ENCODE measurements at regions not wholly inside any gene's neighbourhood (a gene's known extent, or its start where the extent isn't known, plus 50 kb on each side); places are given as distances from the start of the nearest gene placed in this dataset.

DNA sequence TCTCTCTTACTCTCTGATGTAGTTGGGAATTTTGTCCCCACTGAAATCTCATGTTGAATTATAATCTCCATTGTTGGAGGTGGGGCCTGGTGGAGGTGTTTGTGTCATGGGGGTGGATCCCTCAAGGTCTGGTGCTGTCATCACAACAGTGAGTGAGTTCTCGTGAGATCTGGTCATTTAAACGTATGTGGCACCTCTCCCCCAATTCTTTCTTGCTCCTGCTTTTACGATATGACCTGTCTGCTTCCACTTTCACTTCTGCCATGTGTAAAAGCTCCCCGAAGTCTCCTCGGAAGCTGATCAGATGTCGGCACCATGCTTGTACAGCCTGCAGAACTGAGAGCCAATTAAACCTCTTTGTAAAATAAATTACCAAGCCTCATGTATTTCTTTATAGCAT, 337.8 kb upstream of the CDH2 start:
- no peak overlapping the region for H3T11ph ChIP-seq (ENCODE audit: low read length)
- H3K18ac ChIP-seq (ENCODE audit: insufficient read length, low read depth, low read length): no peak overlapping the region
- H2BK15ac ChIP-seq (ENCODE audit: low read depth, low read length): no peak overlapping the region
- TF ChIP-seq, protein P1, sequence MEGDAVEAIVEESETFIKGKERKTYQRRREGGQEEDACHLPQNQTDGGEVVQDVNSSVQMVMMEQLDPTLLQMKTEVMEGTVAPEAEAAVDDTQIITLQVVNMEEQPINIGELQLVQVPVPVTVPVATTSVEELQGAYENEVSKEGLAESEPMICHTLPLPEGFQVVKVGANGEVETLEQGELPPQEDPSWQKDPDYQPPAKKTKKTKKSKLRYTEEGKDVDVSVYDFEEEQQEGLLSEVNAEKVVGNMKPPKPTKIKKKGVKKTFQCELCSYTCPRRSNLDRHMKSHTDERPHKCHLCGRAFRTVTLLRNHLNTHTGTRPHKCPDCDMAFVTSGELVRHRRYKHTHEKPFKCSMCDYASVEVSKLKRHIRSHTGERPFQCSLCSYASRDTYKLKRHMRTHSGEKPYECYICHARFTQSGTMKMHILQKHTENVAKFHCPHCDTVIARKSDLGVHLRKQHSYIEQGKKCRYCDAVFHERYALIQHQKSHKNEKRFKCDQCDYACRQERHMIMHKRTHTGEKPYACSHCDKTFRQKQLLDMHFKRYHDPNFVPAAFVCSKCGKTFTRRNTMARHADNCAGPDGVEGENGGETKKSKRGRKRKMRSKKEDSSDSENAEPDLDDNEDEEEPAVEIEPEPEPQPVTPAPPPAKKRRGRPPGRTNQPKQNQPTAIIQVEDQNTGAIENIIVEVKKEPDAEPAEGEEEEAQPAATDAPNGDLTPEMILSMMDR (conservative IDR thresholded peaks at IDR 0.05): no peak
- H3K36me3 Mint-ChIP-seq (ENCODE audit: insufficient read depth in 1 of 3, low read depth in 3 of 3): peaks cover 0 to 3% (median 0%) of the 10 kb centered on the region in 3 experiments; a peak in 1 of 7 replicates
- no peak overlapping the region for H3K9ac ChIP-seq (ENCODE audit: extremely low read depth, insufficient read length, low read length)
- H2BK120ac ChIP-seq (ENCODE audit: low read depth, low read length, poor library complexity, severe bottlenecking): no peak overlapping the region
- H4K91ac ChIP-seq (ENCODE audit: insufficient read length, low read depth, low read length): no peak overlapping the region
- H4K5ac ChIP-seq (ENCODE audit: insufficient read length, low read depth, low read length): no peak overlapping the region
- no peak overlapping the region for H4K8ac ChIP-seq (replicated peaks; ENCODE audit: insufficient read length, low read depth, low read length)
- H4K20me1 ChIP-seq (ENCODE audit: control insufficient read depth, insufficient read depth, insufficient read length): no peaks in the 10 kb centered on the region
- no peak overlapping the region for H2BK5ac ChIP-seq (ENCODE audit: insufficient read length, low read length)
- H3K4me1 ChIP-seq (ENCODE audit: insufficient read depth, low read length): no peaks in the 10 kb centered on the region; the same call in 1 of the 2 replicates
- no peak overlapping the region for H3K27ac ChIP-seq (ENCODE audit: insufficient read length, low read depth, low read length)
- no peak overlapping the region for H3K56ac ChIP-seq (ENCODE audit: insufficient read length, low read depth, low read length)
- H3K9me3 Mint-ChIP-seq: peaks cover 2 to 3% of the 10 kb centered on the region in 2 experiments; a peak in 4 of 5 replicates
- no peak overlapping the region for H3K14ac ChIP-seq (ENCODE audit: insufficient read depth, low read length)
- H3K23me2 ChIP-seq (ENCODE audit: insufficient read length, low read depth, low read length, poor library complexity, severe bottlenecking): no peaks in the 10 kb centered on the region
- no peak overlapping the region for H3K4ac ChIP-seq (ENCODE audit: low read depth, low read length)
- DNase-seq: no peak
- no peaks in the 10 kb centered on the region for H3K27me3 Mint-ChIP-seq (ENCODE audit: low read depth)
- peaks cover 0 to 2% of the 10 kb centered on the region in 2 experiments; a peak in 1 of 4 replicates for H3K4me1 Mint-ChIP-seq
- H2AFZ ChIP-seq (ENCODE audit: low read length): no peak overlapping the region
- no peaks in the 10 kb centered on the region for H3K27me3 ChIP-seq (ENCODE audit: insufficient read depth, low read length)
- no peak overlapping the region for H2BK20ac ChIP-seq (ENCODE audit: low read depth, low read length, poor library complexity, severe bottlenecking)
- H3K23ac ChIP-seq (ENCODE audit: insufficient read length, low read depth, low read length): no peak overlapping the region
- H3K4me2 ChIP-seq (ENCODE audit: insufficient read depth, insufficient read length, low read length): no peak overlapping the region
- H3K79me1 ChIP-seq (ENCODE audit: insufficient read depth, low read depth, low read length, poor library complexity, severe bottlenecking): no peaks in the 10 kb centered on the region
- no peak overlapping the region for H3K4me3 Mint-ChIP-seq
- no peak overlapping the region for H2BK12ac ChIP-seq (ENCODE audit: insufficient read length, low read depth, low read length)
- H2AK5ac ChIP-seq (ENCODE audit: insufficient read length, low read length): no peak overlapping the region
- whole genome bisulfite sequencing (ENCODE audit: extremely low coverage, insufficient read length, low lambda C conversion rate): no CpG with 5 or more reads among the region's 6 CpGs
- H3K9me3 ChIP-seq (ENCODE audit: control insufficient read depth, low read depth, low read length): no peaks in the 10 kb centered on the region
- H3K27ac Mint-ChIP-seq: no peak overlapping the region
- no peaks in the 10 kb centered on the region; the same call in 1 of the 2 replicates for H3K79me2 ChIP-seq (ENCODE audit: insufficient read depth, low read length)
